ENCODE measurements at regions not wholly inside any gene's neighbourhood (a gene's known extent, or its start where the extent isn't known, plus 50 kb on each side); places are given as distances from the start of the nearest gene placed in this dataset.
"Not testable (repeated sequence)": the region's sequence is repeated elsewhere in the genome, so short reads cannot be mapped to it uniquely, and the experiment has no call there.

GRCh38 chr1:47688461-47689296 is 250.8 kb downstream of the FOXD2 start:
- DNase-seq, result no peak

- no peak for DNase-seq
These were observed 252.1 kb downstream of the FOXD2 start for GRCh38 chr1:47689894-47690293.

- no peak for DNase-seq
These were observed 252.8 kb downstream of the FOXD2 start for GRCh38 chr1:47690341-47691250.

- not testable (repeated sequence) for DNase-seq
These were observed 253.4 kb downstream of the FOXD2 start for GRCh38 chr1:47691293-47691692.

GRCh38 chr1:47692196-47692595 is 254.4 kb downstream of the FOXD2 start:
- DNase-seq, result no peak

GRCh38 chr1:47693115-47693514 is 255.3 kb downstream of the FOXD2 start:
- DNase-seq, result no peak

GRCh38 chr1:47694011-47694890 is 256.4 kb downstream of the FOXD2 start:
- no peak for DNase-seq

GRCh38 chr1:47696404-47696736 is 258.5 kb downstream of the FOXD2 start:
- no peak for DNase-seq

GRCh38 chr1:47696737-47697441 is 259.0 kb downstream of the FOXD2 start:
- no peak for DNase-seq

- DNase-seq, result no peak
These were observed 259.9 kb downstream of the FOXD2 start for GRCh38 chr1:47697616-47698335.

GRCh38 chr1:47699492-47700235 is 261.8 kb downstream of the FOXD2 start:
- DNase-seq, result no peak

- DNase-seq, result no peak
These were observed 263.4 kb downstream of the FOXD2 start for GRCh38 chr1:47701283-47701682.

GRCh38 chr1:47701741-47702515 is 264.1 kb downstream of the FOXD2 start:
- no peak for DNase-seq

GRCh38 chr1:47703156-47703825 is 265.4 kb downstream of the FOXD2 start:
- DNase-seq, result no peak

- no peak for DNase-seq
These were observed 266.2 kb downstream of the FOXD2 start for GRCh38 chr1:47703981-47704596.

GRCh38 chr1:47705517-47706130 is 267.8 kb downstream of the FOXD2 start:
- DNase-seq, result no peak

- no peak for DNase-seq
These were observed 269.7 kb downstream of the FOXD2 start for GRCh38 chr1:47707503-47707902.

GRCh38 chr1:47708019-47708535 is 270.2 kb downstream of the FOXD2 start:
- DNase-seq, result no peak

Measured in CD4-positive, alpha-beta T cell treated with Interleukin-6 for 4 hours (primary cell).